H1 (cell line): ENCODE measurements at regions not wholly inside any gene's neighbourhood (a gene's known extent, or its start where the extent isn't known, plus 50 kb on each side); places are given as distances from the start of the nearest gene placed in this dataset.

Experiments used
- CTCF ChIA-PET: fragments of 300-600 bp; sonication (Branson Sonifier 250); formaldehyde crosslinking; loops from one replicate; lab custom pipeline; 2021; ENCODE audit not compliant: partially characterized antibody; lab: Charles Lee
- POLR2A ChIA-PET: fragments of 300-600 bp; sonication (Branson Sonifier 250); formaldehyde crosslinking; loops from one replicate; lab custom pipeline; 2021; ENCODE audit warnings: inconsistent platforms; ENCODE audit not compliant: partially characterized antibody; lab: Charles Lee
- DNase-seq, 2 experiments: peaks; one replicate each; pipeline versions ENCODE4 v3.0.0 to v3.0.0-alpha.2; 2010 to 2022; ENCODE audit warnings: low spot score in 2 of 2, low read depth in 1 of 2, mixed read lengths in 1 of 2
- FAIRE-seq: peaks from 2 replicates; lab custom pipeline; 2011; peaks lifted over from hg19 to GRCh38; lab: Jason Lieb, UNC
- H2AFZ ChIP-seq: 2 replicates; pipeline ENCODE4 v1.8.1; 2012; ENCODE audit warnings: low read length, inconsistent platforms
- H2AK5ac ChIP-seq: 2 replicates; pipeline ENCODE4 v1.6.1; 2013; ENCODE audit warnings: low read depth, low read length
- H2BK120ac ChIP-seq: replicated peaks from 2 replicates; pipeline ENCODE3; 2013; ENCODE audit warnings: low read depth, low read length, inconsistent platforms
- H2BK12ac ChIP-seq: 2 replicates; pipeline ENCODE4 v1.6.1; 2013; ENCODE audit warnings: low read depth, low read length
- H2BK15ac ChIP-seq: 2 replicates; pipeline ENCODE4 v1.6.1; 2013; ENCODE audit warnings: low read length
- H2BK20ac ChIP-seq: 2 replicates; pipeline ENCODE4 v1.6.1; 2013; ENCODE audit warnings: low read length
- H2BK5ac ChIP-seq: 2 replicates; pipeline ENCODE4 v1.6.1; 2013; ENCODE audit warnings: low read depth, low read length
- H3K14ac ChIP-seq: 2 replicates; pipeline ENCODE4 v1.6.1; 2013; ENCODE audit warnings: inconsistent platforms; ENCODE audit not compliant: insufficient read length
- H3K18ac ChIP-seq: 2 replicates; pipeline ENCODE4 v1.6.1; 2013; ENCODE audit warnings: low read length; ENCODE audit errors: extremely low read depth
- H3K23ac ChIP-seq: 2 replicates; pipeline ENCODE4 v1.6.1; 2013; ENCODE audit warnings: inconsistent platforms; ENCODE audit not compliant: insufficient read length
- H3K23me2 ChIP-seq: 2 replicates; pipeline ENCODE4 v1.6.1; 2013; ENCODE audit warnings: low read depth, low read length
- H3K27ac ChIP-seq: 2 replicates; pipeline ENCODE4 v1.6.1; 2011; ENCODE audit warnings: low read depth, low read length, inconsistent platforms
- H3K27me3 ChIP-seq, 4 experiments: replicated peaks in 1 of 4; 1 replicate in 1 of 4; 2 replicates in 3 of 4; pipeline versions ENCODE4 v1.6.1 to v1.8.1; 2011 to 2013; ENCODE audit warnings: low read length in 3 of 4, mild to moderate bottlenecking in 3 of 4, inconsistent platforms in 2 of 4, mixed read lengths in 2 of 4, moderate library complexity in 1 of 4; ENCODE audit not compliant: control insufficient read depth in 3 of 4, insufficient read depth in 3 of 4; ENCODE audit errors: extremely low read depth in 1 of 4
- H3K36me3 ChIP-seq, 4 experiments: 2 replicates each; pipeline versions ENCODE4 v1.6.1 to v1.8.1; 2011 to 2013; ENCODE audit warnings: mild to moderate bottlenecking in 4 of 4, low read length in 3 of 4, moderate library complexity in 2 of 4, control low read depth in 1 of 4, inconsistent platforms in 1 of 4; ENCODE audit not compliant: insufficient read depth in 4 of 4, control insufficient read depth in 2 of 4
- H3K4ac ChIP-seq: replicated peaks from 2 replicates; pipeline ENCODE3; 2013; ENCODE audit warnings: low read length, low read depth, mixed read lengths, inconsistent platforms; ENCODE audit not compliant: insufficient read length
- H3K4me1 ChIP-seq, 4 experiments: replicated peaks in 1 of 4; 1 replicate in 1 of 4; 2 replicates in 3 of 4; pipeline versions ENCODE4 v1.6.1 to v1.8.1; 2011 to 2013; ENCODE audit warnings: low read length in 3 of 4, inconsistent platforms in 2 of 4, mixed read lengths in 1 of 4; ENCODE audit not compliant: insufficient read depth in 4 of 4, control insufficient read depth in 3 of 4
- H3K4me2 ChIP-seq, 2 experiments: 2 replicates each; pipeline versions ENCODE4 v1.6.1 to v1.8.1; 2011 to 2013; ENCODE audit warnings: low read depth in 2 of 2, low read length in 2 of 2, control low read depth in 1 of 2, inconsistent platforms in 1 of 2, mild to moderate bottlenecking in 1 of 2; ENCODE audit not compliant: insufficient read depth in 1 of 2
- H3K4me3 ChIP-seq, 4 experiments: fragments of 200-600, 300-600 bp in 1 of 4; sonication (generic), shearing (Covaris generic), sonication (Bioruptor Twin) in 1 of 4; 2 replicates each; pipeline versions ENCODE4 v1.5.1 to v1.8.1; 2011 to 2016; ENCODE audit warnings: low read length in 4 of 4, low read depth in 3 of 4, control low read depth in 2 of 4, inconsistent platforms in 2 of 4, mild to moderate bottlenecking in 2 of 4, mixed read lengths in 1 of 4, moderate library complexity in 1 of 4; ENCODE audit not compliant: insufficient read depth in 2 of 4; ENCODE audit errors: extremely low read depth in 1 of 4
- H3K56ac ChIP-seq: replicated peaks from 2 replicates; pipeline ENCODE3; 2013; ENCODE audit warnings: low read depth, mild to moderate bottlenecking, mixed read lengths, low read length, inconsistent platforms; ENCODE audit not compliant: insufficient read length
- H3K79me1 ChIP-seq: 2 replicates; pipeline ENCODE4 v1.6.1; 2013; ENCODE audit warnings: low read depth, low read length, control low read depth
- H3K79me2 ChIP-seq, 2 experiments: 2 replicates each; pipeline versions ENCODE4 v1.6.1 to v1.8.1; 2012 to 2013; ENCODE audit warnings: low read length in 2 of 2, mild to moderate bottlenecking in 2 of 2, inconsistent platforms in 1 of 2; ENCODE audit not compliant: insufficient read depth in 2 of 2, control insufficient read depth in 1 of 2
- H3K9ac ChIP-seq, 4 experiments: replicated peaks in 1 of 4; 1 replicate in 1 of 4; 2 replicates in 3 of 4; pipeline versions ENCODE4 v1.6.1 to v1.8.1; 2011 to 2013; ENCODE audit warnings: low read depth in 3 of 4, low read length in 3 of 4, control low read depth in 2 of 4, mild to moderate bottlenecking in 2 of 4, moderate library complexity in 2 of 4, inconsistent platforms in 1 of 4; ENCODE audit errors: extremely low read depth in 1 of 4
- H3K9me3 ChIP-seq, 2 experiments: 2 replicates each; pipeline versions ENCODE4 v1.6.1 to v1.8.1; 2012 to 2013; ENCODE audit warnings: mild to moderate bottlenecking in 2 of 2, moderate library complexity in 2 of 2, control low read depth in 1 of 2, inconsistent platforms in 1 of 2, low read depth in 1 of 2, low read length in 1 of 2, mixed read lengths in 1 of 2; ENCODE audit not compliant: insufficient read depth in 2 of 2
- H4K20me1 ChIP-seq, 2 experiments: replicated peaks in 1 of 2; 2 replicates each; pipeline versions ENCODE3 to v1.8.1; 2011 to 2013; ENCODE audit warnings: inconsistent platforms in 2 of 2, low read length in 2 of 2, mild to moderate bottlenecking in 1 of 2; ENCODE audit not compliant: insufficient read depth in 2 of 2, control insufficient read depth in 1 of 2
- H4K5ac ChIP-seq: 2 replicates; pipeline ENCODE4 v1.6.1; 2013; ENCODE audit warnings: low read length, low read depth, mixed read lengths, inconsistent platforms; ENCODE audit not compliant: insufficient read length
- H4K8ac ChIP-seq: 2 replicates; pipeline ENCODE4 v1.8.0; 2013; ENCODE audit warnings: mild to moderate bottlenecking, moderate library complexity, low read length, inconsistent platforms; ENCODE audit not compliant: insufficient read depth; ENCODE audit errors: extremely low read depth
- H4K91ac ChIP-seq: replicated peaks from 2 replicates; pipeline ENCODE3; 2013; ENCODE audit warnings: low read length, mixed read lengths, inconsistent platforms; ENCODE audit not compliant: insufficient read length
- ASH2L ChIP-seq: fragments of 200-600, 300-600 bp; sonication (generic); IDR thresholded peaks from one replicate; pipeline ENCODE4 v1.7.1; 2017; ENCODE audit warnings: low read length
- BACH1 ChIP-seq: IDR thresholded peaks from 2 replicates; pipeline ENCODE4 v1.6.1; 2012; ENCODE audit warnings: low read length, improper control_type of control experiment
- BCL11A ChIP-seq, 2 experiments: IDR thresholded peaks; one replicate each; pipeline ENCODE4 v1.6.1; 2011; ENCODE audit warnings: low read depth in 2 of 2, low read length in 2 of 2, mild to moderate bottlenecking in 2 of 2
- GABPA ChIP-seq: IDR thresholded peaks from 2 replicates; pipeline ENCODE4 v1.6.1; 2011; ENCODE audit warnings: mild to moderate bottlenecking, low read length, moderate library complexity, borderline replicate concordance; ENCODE audit not compliant: insufficient read depth
- HDAC2 ChIP-seq, 2 experiments: fragments of 300-600 bp in 1 of 2; sonication (generic) in 1 of 2; IDR thresholded peaks; 2 replicates each; pipeline ENCODE4 v1.6.1; 2011 to 2012; ENCODE audit warnings: low read depth in 2 of 2, low read length in 2 of 2, mild to moderate bottlenecking in 2 of 2, moderate library complexity in 2 of 2, borderline replicate concordance in 1 of 2, inconsistent platforms in 1 of 2
- KDM1A ChIP-seq: fragments of 200-600, 300-600 bp; sonication (generic); IDR thresholded peaks from 2 replicates; pipeline ENCODE4 v1.7.1; 2016; ENCODE audit warnings: mild to moderate bottlenecking, low read length, borderline replicate concordance
- NRF1 ChIP-seq: IDR thresholded peaks from 2 replicates; pipeline ENCODE4 v1.6.1; 2011; ENCODE audit warnings: mild to moderate bottlenecking, low read depth, low read length, improper control_type of control experiment
- POU5F1 ChIP-seq: IDR thresholded peaks from 2 replicates; pipeline ENCODE4 v1.6.1; 2011; ENCODE audit warnings: low read depth, mild to moderate bottlenecking, low read length, moderate library complexity
- RXRA ChIP-seq: IDR thresholded peaks from 2 replicates; pipeline ENCODE4 v1.6.1; 2011; ENCODE audit warnings: low read depth, mild to moderate bottlenecking, low read length, moderate library complexity; ENCODE audit not compliant: insufficient read depth
- SRF ChIP-seq: IDR thresholded peaks from 2 replicates; pipeline ENCODE4 v1.6.1; 2011; ENCODE audit warnings: mild to moderate bottlenecking, low read depth, low read length, moderate library complexity
- WGBS, 2 experiments: shearing (Covaris generic) in 1 of 2; methylation state at CpG; one replicate each; pipeline versions ENCODE4 v1.1.6 to v1.1.7; 2013 to 2015; ENCODE audit warnings: low lambda C conversion rate in 2 of 2, mixed read lengths in 2 of 2, inconsistent platforms in 1 of 2, low coverage in 1 of 2, missing lambda C conversion rate in 1 of 2; ENCODE audit not compliant: insufficient replicate concordance in 2 of 2, insufficient coverage in 1 of 2, insufficient read length in 1 of 2; ENCODE audit errors: extremely low coverage in 1 of 2, missing lambda C conversion rate in 1 of 2; 5-methylcytosine and 5-hydroxymethylcytosine counted together

DNA sequence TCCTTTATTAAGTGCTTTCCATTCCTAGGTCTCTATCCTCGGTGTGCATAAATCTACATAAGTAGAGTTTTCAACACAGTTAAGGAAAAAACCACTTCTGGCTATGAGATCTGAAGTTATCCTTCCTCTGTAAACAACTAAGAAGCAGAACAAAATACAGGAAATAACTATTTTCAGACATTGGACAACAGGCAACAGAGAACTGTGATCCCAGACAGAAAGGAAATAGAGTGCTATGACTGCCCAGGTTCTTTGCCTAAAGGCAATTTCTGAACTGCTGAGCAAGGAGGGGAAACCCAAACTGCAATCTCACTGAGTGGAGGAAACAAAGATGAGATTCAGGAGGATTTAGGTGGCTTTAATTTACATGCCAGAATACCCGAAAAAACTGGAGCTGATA is 285.4 kb downstream of the SNX13 start:
- Histone ChIP-seq H3K14ac (no peak overlapping the region), H3K4me2 (no peak overlapping the region)
- TF ChIP-seq BACH1 (no peak), ASH2L (no peak), RXRA (no peak), SRF (no peak), KDM1A (no peak), HDAC2 (IDR thresholded peaks at IDR 0.05; ENCODE audit: borderline replicate concordance in 1 of 2, low read depth in 2 of 2, low read length in 2 of 2) (no peak), GABPA (no peak), POU5F1 (no peak), BCL11A (IDR thresholded peaks at IDR 0.05; ENCODE audit: low read depth in 2 of 2, low read length in 2 of 2) (no peak), NRF1 (no peak)
- TF ChIP-seq, all 59 proteins: peak for 0
- Histone ChIP-seq H3K79me2 (no peaks in the 10 kb centered on the region), H3K4me3 (no peak overlapping the region), H2BK15ac (no peak overlapping the region), H2AK5ac (no peak overlapping the region), H2BK20ac (no peak overlapping the region), H3K4ac (no peak overlapping the region), H2BK5ac (no peak overlapping the region), H3K27me3 (no peaks in the 10 kb centered on the region), H3K56ac (no peak overlapping the region), H3K18ac (no peak overlapping the region), H2BK12ac (no peak overlapping the region), H3K9ac (no peak overlapping the region), H3K79me1 (no peaks in the 10 kb centered on the region), H4K91ac (no peak overlapping the region), H4K5ac (no peak overlapping the region), H3K4me1 (no peaks in the 10 kb centered on the region), H4K20me1 (no peaks in the 10 kb centered on the region), H3K27ac (no peak overlapping the region), H3K23ac (no peak overlapping the region), H4K8ac (no peak overlapping the region), H3K23me2 (no peaks in the 10 kb centered on the region; the same call in 1 of the 2 replicates), H2BK120ac (no peak overlapping the region), H3K36me3 (no peaks in the 10 kb centered on the region), H3K9me3 (no peaks in the 10 kb centered on the region), H2AFZ (no peak overlapping the region)
- FAIRE-seq = no peak
- DNase-seq = no peak
- WGBS, 2 experiments = 92% methylated on average over 2 of the region's 2 CpGs; no CpG with 5 or more reads in 1 of the 2 experiments
- POLR2A ChIA-PET = no interaction called here
- CTCF ChIA-PET = interaction anchor here (0.9 to 1.1 kb wide), 2 partner anchors 8 to 11 kb away, joined by 3 read pairs; no protein-coding TSS in a partner anchor
